LNCAP (cell line): ENCODE measurements at regions not wholly inside any gene's neighbourhood (a gene's known extent, or its start where the extent isn't known, plus 50 kb on each side); places are given as distances from the start of the nearest gene placed in this dataset.

ENCODE experiments used
- CTCF ChIP-seq: fragments of 450-650 bp; IDR thresholded peaks from 2 replicates; pipeline ENCODE4 v1.5.1; 2017; ENCODE audit warnings: mild to moderate bottlenecking

- TF ChIP-seq CTCF, result no peak
These were observed 315.2 kb downstream of the RPS6KC1 start for GRCh38 chr1:213366141-213366831.

GRCh38 chr1:213369465-213369864 is 318.4 kb downstream of the RPS6KC1 start:
- no peak for TF ChIP-seq CTCF

- no peak for TF ChIP-seq CTCF
These were observed 319.5 kb downstream of the RPS6KC1 start for GRCh38 chr1:213370523-213370922.

DNA sequence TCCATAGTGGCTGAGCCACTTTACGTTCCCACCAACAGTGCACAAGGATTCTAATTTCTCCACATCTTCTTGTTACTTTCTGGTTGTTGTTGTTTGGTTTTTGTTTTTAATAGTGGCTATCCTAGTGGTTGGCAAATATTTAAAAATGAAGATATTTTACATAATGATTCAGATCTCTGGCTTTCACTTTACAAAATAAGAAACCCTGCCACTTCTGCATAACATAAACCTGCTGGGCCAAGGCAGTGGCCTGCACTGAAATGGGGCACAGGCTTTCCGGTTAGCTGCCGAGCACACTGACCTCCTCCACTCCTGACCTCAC is 320.4 kb downstream of the RPS6KC1 start:
- no peak for TF ChIP-seq CTCF

- no peak for TF ChIP-seq CTCF
These were observed 321.0 kb downstream of the RPS6KC1 start for GRCh38 chr1:213371847-213372619.

DNA sequence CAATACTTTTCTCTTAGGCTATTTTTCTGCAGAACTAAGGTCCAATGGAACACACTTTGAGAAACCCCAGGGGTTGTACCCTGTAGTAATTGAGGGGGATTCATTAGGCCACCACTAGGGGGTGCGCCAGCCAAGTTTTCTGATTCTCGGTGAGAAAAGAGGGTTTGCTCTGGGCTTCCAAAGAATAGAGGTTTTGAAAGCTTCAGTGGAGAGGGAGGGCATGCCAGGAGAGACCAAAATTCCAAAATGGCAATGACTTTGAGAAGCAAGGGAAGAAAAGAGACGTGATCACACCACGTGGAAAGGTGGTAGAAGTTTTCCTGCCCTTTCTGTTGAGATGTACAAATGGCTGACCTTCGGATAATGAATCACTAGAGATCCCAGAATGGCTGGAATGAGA is 323.3 kb downstream of the RPS6KC1 start:
- TF ChIP-seq CTCF, result peak; percentile 98

DNA sequence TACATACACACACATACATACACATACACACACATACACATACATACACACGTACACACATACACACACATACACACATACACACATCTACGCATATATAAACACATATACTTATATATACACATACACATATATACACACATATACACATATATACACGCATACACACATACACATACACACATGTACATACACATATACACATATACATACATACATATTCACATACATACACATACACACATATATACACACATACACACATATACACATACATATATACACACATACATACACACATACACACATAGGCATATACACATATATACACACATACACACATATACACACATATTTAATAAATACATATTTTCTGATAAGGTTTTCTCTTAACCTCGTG is 324.0 kb downstream of the RPS6KC1 start:
- TF ChIP-seq CTCF, result no peak
